ENCODE measurements at regions not wholly inside any gene's neighbourhood (a gene's known extent, or its start where the extent isn't known, plus 50 kb on each side); places are given as distances from the start of the nearest gene placed in this dataset.

DNA sequence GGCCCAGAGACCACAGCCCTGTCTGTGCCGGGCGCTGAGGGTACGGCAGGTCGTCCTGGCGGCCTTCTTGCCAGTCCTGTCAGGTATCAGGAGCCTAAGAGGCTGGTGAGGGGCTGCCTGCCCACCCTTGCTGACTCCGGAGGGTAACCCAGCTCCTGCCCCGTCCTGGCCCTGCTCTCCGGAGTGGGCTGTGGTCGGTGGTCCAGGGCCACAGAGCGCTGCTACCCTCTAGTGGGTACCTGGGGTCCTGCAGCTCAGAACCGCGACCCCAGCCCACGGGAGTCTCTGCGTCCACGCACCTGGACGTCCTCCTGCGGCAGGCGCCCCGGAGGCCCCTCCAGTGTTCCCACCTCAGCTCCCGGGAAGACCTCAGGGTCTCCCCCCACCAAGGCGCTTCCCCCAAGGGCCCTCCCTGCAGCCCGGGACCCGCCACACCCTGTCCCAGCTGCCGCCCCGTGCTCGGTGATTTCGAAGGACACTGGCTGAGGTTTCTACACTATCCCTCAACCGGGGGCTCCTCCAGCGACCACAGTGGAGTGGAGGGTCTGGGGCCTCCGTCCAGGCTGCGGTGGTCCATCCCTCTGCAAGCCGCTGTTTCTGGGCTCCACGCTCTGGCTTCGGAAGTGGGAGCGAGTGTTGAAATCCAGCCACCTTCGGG, 75.9 kb upstream of the FBRSL1 start:
- Histone ChIP-seq H3K27ac (replicated peaks in 1 of 4) (no peak overlapping the region), H3K4me3 (no peak overlapping the region), H3K9me3 (no peaks in the 10 kb centered on the region), H3K27me3 (peaks cover 0 to 74% (median 18%) of the 10 kb centered on the region in 4 donors), H3K36me3 (no peaks in the 10 kb centered on the region), H3K4me1 (peaks cover 4 to 15% (median 11%) of the 10 kb centered on the region in 4 donors)
- intact Hi-C loops (cut with DNase I) = loop anchor here (2.0 kb wide), 1 partner anchor 201 kb away; no protein-coding TSS in a partner anchor
- 40% methylated on average over 22 of the region's 36 CpGs for WGBS
- TF ChIP-seq, protein P1, sequence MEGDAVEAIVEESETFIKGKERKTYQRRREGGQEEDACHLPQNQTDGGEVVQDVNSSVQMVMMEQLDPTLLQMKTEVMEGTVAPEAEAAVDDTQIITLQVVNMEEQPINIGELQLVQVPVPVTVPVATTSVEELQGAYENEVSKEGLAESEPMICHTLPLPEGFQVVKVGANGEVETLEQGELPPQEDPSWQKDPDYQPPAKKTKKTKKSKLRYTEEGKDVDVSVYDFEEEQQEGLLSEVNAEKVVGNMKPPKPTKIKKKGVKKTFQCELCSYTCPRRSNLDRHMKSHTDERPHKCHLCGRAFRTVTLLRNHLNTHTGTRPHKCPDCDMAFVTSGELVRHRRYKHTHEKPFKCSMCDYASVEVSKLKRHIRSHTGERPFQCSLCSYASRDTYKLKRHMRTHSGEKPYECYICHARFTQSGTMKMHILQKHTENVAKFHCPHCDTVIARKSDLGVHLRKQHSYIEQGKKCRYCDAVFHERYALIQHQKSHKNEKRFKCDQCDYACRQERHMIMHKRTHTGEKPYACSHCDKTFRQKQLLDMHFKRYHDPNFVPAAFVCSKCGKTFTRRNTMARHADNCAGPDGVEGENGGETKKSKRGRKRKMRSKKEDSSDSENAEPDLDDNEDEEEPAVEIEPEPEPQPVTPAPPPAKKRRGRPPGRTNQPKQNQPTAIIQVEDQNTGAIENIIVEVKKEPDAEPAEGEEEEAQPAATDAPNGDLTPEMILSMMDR (IDR thresholded peaks at IDR 0.05) = peak; percentile 23 to 47 (median 30)
- TF ChIP-seq POLR2A (IDR thresholded peaks at IDR 0.05; ENCODE audit: low read depth) (no peak), POLR2AphosphoS5 (IDR thresholded peaks at IDR 0.05) (no peak), EP300 (IDR thresholded peaks at IDR 0.05) (no peak)
- DNase-seq (ENCODE audit: extremely low spot score) = no peak

- Histone ChIP-seq H3K4me1 (peaks cover 4 to 21% (median 11%) of the 10 kb centered on the region in 4 donors), H3K27ac (replicated peaks in 1 of 4) (no peak overlapping the region), H3K27me3 (peaks cover 0 to 74% (median 8%) of the 10 kb centered on the region in 4 donors), H3K9me3 (no peaks in the 10 kb centered on the region), H3K36me3 (no peaks in the 10 kb centered on the region), H3K4me3 (no peak overlapping the region)
- intact Hi-C loops (cut with DNase I) = no loop called here
- no peak for DNase-seq (ENCODE audit: extremely low spot score)
- TF ChIP-seq, protein P1 (IDR thresholded peaks at IDR 0.05) = no peak
- TF ChIP-seq POLR2AphosphoS5 (IDR thresholded peaks at IDR 0.05) (no peak), POLR2A (IDR thresholded peaks at IDR 0.05; ENCODE audit: low read depth) (no peak), EP300 (IDR thresholded peaks at IDR 0.05) (no peak)
- WGBS = 84% methylated on average over 7 of the region's 7 CpGs
These were observed 78.5 kb upstream of the FBRSL1 start for GRCh38 chr12:132411457-132411856.

DNA sequence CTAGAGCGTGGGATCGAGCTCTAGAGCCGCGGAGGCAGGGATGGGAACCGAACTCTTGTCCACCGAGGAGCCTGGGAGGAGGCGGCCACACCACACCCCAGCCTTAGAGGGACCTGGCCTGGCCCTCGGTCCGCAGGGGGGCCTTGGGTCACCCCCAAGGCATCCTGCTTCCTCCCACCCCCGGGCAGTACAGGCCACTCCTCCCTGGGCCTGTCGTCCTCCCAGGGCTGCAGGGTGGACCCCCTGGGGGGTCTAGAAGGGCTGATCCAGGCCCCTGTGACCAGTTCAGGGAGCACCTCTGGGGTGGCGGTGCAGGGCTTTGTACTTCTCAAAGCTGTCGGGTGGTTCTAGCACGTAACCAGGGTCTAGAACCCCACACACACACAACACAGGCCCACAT, 79.1 kb upstream of the FBRSL1 start:
- Histone ChIP-seq H3K4me1 (peaks cover 4 to 21% (median 11%) of the 10 kb centered on the region in 4 donors), H3K27me3 (peaks cover 0 to 74% (median 7%) of the 10 kb centered on the region in 4 donors), H3K27ac (replicated peaks in 1 of 4) (no peak overlapping the region), H3K9me3 (no peaks in the 10 kb centered on the region), H3K36me3 (no peaks in the 10 kb centered on the region), H3K4me3 (no peak overlapping the region)
- WGBS = 85% methylated on average over 11 of the region's 14 CpGs
- no peak for DNase-seq (ENCODE audit: extremely low spot score)
- TF ChIP-seq POLR2AphosphoS5 (IDR thresholded peaks at IDR 0.05) (no peak), POLR2A (IDR thresholded peaks at IDR 0.05; ENCODE audit: low read depth) (no peak), EP300 (IDR thresholded peaks at IDR 0.05) (no peak)
- TF ChIP-seq, protein P1 (IDR thresholded peaks at IDR 0.05) = no peak
- intact Hi-C loops (cut with DNase I) = no loop called here

DNA sequence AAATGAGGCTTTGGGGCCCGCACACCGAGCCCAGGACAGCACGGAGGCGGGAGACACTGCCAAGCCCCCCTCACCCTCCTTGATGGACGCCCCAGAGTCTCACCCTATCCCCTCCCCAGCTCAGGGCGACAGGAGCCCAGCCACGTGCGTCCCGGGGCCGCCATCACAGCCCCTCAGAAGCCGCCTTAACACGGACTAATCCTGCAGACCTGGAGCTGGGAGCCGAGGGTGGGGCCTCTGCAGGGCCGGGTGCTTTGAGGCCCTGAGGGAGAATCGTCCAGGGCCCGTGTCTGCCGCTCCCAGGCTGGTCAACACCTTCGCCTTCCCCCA, 79.7 kb upstream of the FBRSL1 start:
- H3K9me3 ChIP-seq = no peaks in the 10 kb centered on the region
- H3K27ac ChIP-seq (replicated peaks in 1 of 4) = no peak overlapping the region
- 87% methylated on average over 18 of the region's 18 CpGs for WGBS
- intact Hi-C loops (cut with DNase I) = no loop called here
- H3K27me3 ChIP-seq = peaks cover 0 to 74% (median 4%) of the 10 kb centered on the region in 4 donors
- no peak overlapping the region for H3K4me3 ChIP-seq
- no peaks in the 10 kb centered on the region for H3K36me3 ChIP-seq
- no peak for DNase-seq (ENCODE audit: extremely low spot score)
- H3K4me1 ChIP-seq = peaks cover 4 to 19% (median 9%) of the 10 kb centered on the region in 4 donors
- TF ChIP-seq POLR2A (IDR thresholded peaks at IDR 0.05; ENCODE audit: low read depth) (no peak), EP300 (IDR thresholded peaks at IDR 0.05) (no peak), POLR2AphosphoS5 (IDR thresholded peaks at IDR 0.05) (no peak)
- TF ChIP-seq, protein P1 (IDR thresholded peaks at IDR 0.05) = no peak

Measured in esophagus muscularis mucosa (tissue), 4 donors.